Coronary artery (tissue), 2 donors: ENCODE measurements at regions not wholly inside any gene's neighbourhood (a gene's known extent, or its start where the extent isn't known, plus 50 kb on each side); places are given as distances from the start of the nearest gene placed in this dataset.

Experiments used
- DNase-seq: peaks from one replicate; pipeline ENCODE4 v3.0.0-alpha.2; 2017; ENCODE audit warnings: low spot score
- H3K27ac ChIP-seq, 2 donors: fragments of 200-600 bp; sonication (generic); one replicate each; pipeline ENCODE4 v1.5.1; 2016 to 2019
- H3K4me3 ChIP-seq: fragments of 200-600 bp; sonication (generic); 2 replicates; pipeline ENCODE4 v1.5.1; 2016; ENCODE audit warnings: mild to moderate bottlenecking, moderate library complexity
- TF ChIP-seq, protein P1 (sequence below): fragments of 200-600 bp; sonication (generic); IDR thresholded peaks from one replicate; pipeline ENCODE4 v1.5.1; 2019; ENCODE audit warnings: antibody characterized with exemption

DNA sequence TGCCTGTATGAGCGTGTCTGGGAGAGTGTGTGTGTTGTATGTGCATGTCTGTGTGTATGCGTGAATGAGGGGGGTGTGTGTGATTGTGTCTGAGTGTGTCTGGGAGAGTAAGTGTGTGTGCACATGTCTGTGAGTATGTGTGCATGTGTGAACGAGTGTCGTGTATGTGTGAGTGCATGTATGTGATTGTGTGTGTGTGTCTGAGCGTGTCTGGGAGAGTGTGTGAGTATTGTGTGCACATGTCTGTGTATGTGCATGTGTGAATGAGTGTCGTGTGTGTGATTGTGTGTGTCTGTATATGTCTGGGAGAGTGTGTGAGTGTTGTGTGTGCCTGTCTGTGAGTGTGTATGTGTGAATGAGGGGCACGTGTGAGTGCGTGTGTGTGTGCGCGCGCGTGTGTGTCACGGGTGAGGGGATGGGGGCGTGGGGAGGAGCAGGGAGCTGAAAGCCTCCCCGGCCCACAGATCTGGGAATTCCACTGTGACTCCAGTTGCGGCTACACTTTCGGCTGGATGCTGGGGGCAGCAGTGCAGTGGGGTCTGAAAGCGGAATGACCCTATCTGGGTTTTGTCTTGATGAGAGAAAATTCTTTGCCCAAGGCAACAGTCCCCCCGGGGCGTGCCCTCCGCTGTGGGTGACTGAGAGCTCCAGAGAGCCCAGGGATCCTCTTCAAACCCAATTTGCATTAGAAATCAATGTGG, 138.1 kb upstream of the MED13L start:
- no peak overlapping the region for H3K4me3 ChIP-seq
- no peak for DNase-seq
- TF ChIP-seq, protein P1, sequence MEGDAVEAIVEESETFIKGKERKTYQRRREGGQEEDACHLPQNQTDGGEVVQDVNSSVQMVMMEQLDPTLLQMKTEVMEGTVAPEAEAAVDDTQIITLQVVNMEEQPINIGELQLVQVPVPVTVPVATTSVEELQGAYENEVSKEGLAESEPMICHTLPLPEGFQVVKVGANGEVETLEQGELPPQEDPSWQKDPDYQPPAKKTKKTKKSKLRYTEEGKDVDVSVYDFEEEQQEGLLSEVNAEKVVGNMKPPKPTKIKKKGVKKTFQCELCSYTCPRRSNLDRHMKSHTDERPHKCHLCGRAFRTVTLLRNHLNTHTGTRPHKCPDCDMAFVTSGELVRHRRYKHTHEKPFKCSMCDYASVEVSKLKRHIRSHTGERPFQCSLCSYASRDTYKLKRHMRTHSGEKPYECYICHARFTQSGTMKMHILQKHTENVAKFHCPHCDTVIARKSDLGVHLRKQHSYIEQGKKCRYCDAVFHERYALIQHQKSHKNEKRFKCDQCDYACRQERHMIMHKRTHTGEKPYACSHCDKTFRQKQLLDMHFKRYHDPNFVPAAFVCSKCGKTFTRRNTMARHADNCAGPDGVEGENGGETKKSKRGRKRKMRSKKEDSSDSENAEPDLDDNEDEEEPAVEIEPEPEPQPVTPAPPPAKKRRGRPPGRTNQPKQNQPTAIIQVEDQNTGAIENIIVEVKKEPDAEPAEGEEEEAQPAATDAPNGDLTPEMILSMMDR: no peak
- no peak overlapping the region for H3K27ac ChIP-seq

DNA sequence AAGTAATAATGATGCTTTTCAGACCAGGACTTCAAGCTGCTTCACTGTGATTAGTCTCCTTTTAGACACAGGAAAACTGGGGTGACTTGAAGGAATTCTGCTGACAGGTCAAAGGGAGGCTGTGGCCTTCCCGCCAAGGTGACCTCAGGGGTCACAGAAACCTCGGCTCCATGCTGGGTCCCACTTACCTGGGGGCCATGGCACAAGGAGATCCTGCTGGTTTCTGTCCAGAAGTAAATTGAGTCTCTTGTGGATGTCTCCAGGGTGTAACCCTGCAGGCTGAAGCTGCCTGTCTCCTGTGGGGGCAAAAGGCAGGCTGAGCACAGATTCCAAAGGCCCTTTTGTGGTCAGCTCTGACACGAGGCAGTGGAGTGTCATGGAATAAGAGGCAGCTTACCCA, 138.7 kb upstream of the MED13L start:
- Histone ChIP-seq H3K4me3 (no peak overlapping the region), H3K27ac (no peak overlapping the region)
- no peak for DNase-seq
- TF ChIP-seq, protein P1: no peak

DNA sequence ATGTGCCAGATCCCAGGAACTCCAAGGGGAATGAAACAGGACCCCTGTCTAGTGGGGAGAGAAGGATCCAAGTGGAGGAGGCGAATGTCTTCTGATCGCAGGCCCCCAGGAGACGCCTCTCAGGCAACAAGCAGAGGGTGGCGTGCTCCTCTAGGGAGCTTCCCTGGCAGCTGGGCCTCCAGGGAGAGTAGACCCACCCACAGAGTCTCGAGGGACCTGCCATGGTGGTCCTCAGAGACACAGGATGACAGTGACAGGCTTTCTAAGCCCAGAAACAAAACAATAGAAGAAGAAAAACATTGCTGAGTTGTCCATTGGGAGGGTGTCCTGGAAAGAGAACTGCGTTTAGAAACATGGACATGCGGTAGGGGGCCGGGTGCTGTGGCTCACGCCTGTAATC, 140.6 kb upstream of the MAP1LC3B2 start:
- TF ChIP-seq, protein P1: no peak
- no peak overlapping the region for H3K4me3 ChIP-seq
- DNase-seq: no peak
- H3K27ac ChIP-seq: no peak overlapping the region

DNA sequence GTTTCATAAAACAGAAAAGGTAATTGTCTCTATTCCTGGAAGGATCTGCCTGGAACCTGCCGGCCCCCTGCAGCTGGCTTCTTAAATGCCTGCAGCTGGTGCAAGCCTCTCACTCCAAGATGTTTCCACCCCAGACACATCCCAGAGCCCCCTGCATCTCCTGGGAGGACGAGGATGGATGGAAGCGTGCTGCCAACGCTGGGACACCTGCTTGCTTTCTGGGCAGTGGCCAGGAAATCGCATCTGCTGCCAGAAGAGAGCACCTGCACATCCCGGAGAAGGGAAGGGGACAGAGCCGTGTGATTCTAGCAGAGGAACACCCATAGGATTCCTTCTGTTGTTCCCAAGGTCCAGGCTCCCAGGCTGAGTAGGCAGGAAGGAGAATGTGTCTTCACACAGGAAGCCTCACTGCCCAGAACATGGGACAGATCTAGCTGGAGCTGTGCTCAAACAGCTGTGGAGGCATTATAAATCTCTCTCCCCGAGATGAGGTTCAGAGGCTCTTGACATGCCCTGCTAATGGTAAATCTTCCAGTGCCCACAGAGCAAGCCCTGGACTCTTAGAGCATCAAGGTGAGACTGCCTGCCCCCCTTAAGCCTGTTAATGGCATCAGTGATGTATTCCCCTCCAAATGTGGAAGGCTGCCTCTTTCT, 138.8 kb upstream of the MAP1LC3B2 start:
- H3K4me3 ChIP-seq: no peak overlapping the region
- DNase-seq: no peak
- H3K27ac ChIP-seq: no peak overlapping the region
- TF ChIP-seq, protein P1: no peak

DNA sequence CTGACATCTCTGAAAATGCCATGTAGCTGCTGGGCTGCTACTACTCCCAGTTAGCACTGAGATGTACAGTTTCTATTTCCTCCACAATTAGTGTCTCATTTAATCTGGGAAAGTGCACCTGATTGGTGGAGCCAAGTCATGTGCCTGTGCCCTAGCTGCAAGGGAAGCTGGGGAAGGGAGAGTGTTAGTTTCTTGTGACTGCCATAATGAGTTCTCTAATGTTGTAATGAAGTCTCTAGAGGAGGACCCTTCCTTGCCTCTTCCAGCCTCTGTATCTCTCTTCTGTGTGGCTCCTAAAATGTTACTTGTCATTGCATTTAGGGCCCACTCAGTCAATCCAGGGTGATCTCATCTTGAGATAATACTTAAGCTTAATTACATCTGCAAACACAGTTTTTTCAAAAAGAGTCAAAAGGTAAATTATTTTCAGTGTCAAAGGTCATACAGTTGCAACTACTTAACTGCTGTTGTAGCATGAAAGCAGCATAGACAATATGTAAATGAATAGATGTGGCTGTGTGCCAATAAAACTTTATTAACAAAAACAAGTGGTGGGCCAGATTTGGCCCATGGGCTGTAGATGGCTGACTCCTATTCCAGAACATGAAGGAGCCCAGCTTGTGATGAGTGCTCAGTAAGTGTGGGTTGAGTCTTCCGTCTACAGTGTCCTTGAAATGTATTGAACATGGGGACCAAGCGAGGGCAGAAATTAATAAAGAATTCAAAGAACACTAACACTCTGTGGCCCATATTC, 137.2 kb upstream of the MAP1LC3B2 start:
- DNase-seq: no peak
- Histone ChIP-seq H3K27ac (no peak overlapping the region), H3K4me3 (no peak overlapping the region)
- TF ChIP-seq, protein P1: no peak

DNA sequence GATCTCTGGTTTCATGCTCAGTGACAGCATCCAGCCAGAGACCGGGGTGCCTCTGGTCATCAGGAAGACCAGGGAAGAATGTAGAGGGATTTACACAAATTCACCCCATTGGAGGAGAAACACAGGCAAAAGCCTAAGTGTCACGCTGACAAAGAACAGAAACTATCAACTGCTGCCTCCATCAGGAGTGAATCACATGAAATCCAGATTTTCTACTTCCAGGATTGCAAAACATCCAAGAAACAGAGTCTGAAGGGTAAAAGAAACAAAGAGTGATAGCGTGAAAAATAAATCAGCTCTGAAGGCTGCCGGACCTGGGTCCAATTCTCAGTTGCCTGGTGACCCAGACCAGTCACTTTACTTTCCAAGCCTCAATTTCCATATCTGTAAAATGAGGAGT, 136.1 kb upstream of the MAP1LC3B2 start:
- DNase-seq: no peak
- TF ChIP-seq, protein P1: no peak
- Histone ChIP-seq H3K27ac (peak overlapping the region in 1 of 2 donors; percentile 27), H3K4me3 (no peak overlapping the region)
